ENCODE measurements at regions not wholly inside any gene's neighbourhood (a gene's known extent, or its start where the extent isn't known, plus 50 kb on each side); places are given as distances from the start of the nearest gene placed in this dataset.

- TF ChIP-seq ZSCAN5A (tag by site-specific recombination; IDR thresholded peaks at IDR 0.05) (no peak), ZBTB17 (tag by site-specific recombination; IDR thresholded peaks at IDR 0.05) (no peak), ZNF2 (tag by site-specific recombination; IDR thresholded peaks at IDR 0.05) (no peak)
Observed at GRCh38 chr13:70357031-70357430, 248.8 kb upstream of the KLHL1 start (continued).

- TF ChIP-seq OSR2 (tag by site-specific recombination; IDR thresholded peaks at IDR 0.05) (no peak), ZFP41 (tag by site-specific recombination; IDR thresholded peaks at IDR 0.05; ENCODE audit: borderline replicate concordance) (no peak), ZNF239 (tag by site-specific recombination; IDR thresholded peaks at IDR 0.05) (no peak), ZSCAN16 (tag by site-specific recombination; IDR thresholded peaks at IDR 0.05) (no peak), BCL6B (tag by site-specific recombination; IDR thresholded peaks at IDR 0.05) (no peak), ZNF747 (tag by site-specific recombination; IDR thresholded peaks at IDR 0.05) (no peak), ZNF155 (tag by site-specific recombination; IDR thresholded peaks at IDR 0.05) (no peak), ZNF391 (tag by site-specific recombination; IDR thresholded peaks at IDR 0.05; ENCODE audit: borderline replicate concordance, low read depth) (no peak), ZNF791 (tag by site-specific recombination; IDR thresholded peaks at IDR 0.05) (no peak), ZNF366 (tag by site-specific recombination; conservative IDR thresholded peaks at IDR 0.05) (no peak)
- no peaks in the 10 kb centered on the region for H3K9me3 ChIP-seq (ENCODE audit: control insufficient read depth, insufficient read depth, low read depth, low read length)
- CTCF ChIA-PET: no interaction called here
- POLR2A ChIA-PET: no interaction called here
- no peak overlapping the region for H3K4me3 ChIP-seq (ENCODE audit: low read depth, low read length)
- H3K27ac ChIP-seq (ENCODE audit: extremely low read depth, low read depth, low read length): no peak overlapping the region
- H3K4me1 ChIP-seq (ENCODE audit: control insufficient read depth, insufficient read depth, low read length): no peaks in the 10 kb centered on the region
- H3K36me3 ChIP-seq (ENCODE audit: control insufficient read depth in 2 of 2, insufficient read depth in 1 of 2, low read length in 2 of 2): no peaks in the 10 kb centered on the region
Observed at GRCh38 chr13:70353096-70353495, 244.8 kb upstream of the KLHL1 start.

- CTCF ChIA-PET: interaction anchor here (0.7 kb wide), 2 partner anchors 8 to 210 kb away, joined by 3 to 4 read pairs; no protein-coding TSS in a partner anchor
- POLR2A ChIA-PET: no interaction called here
- H3K36me3 ChIP-seq (ENCODE audit: control insufficient read depth in 2 of 2, insufficient read depth in 1 of 2, low read length in 2 of 2): no peaks in the 10 kb centered on the region
- H3K9me3 ChIP-seq (ENCODE audit: control insufficient read depth, insufficient read depth, low read depth, low read length): no peaks in the 10 kb centered on the region
- no peak overlapping the region for H3K27ac ChIP-seq (ENCODE audit: extremely low read depth, low read depth, low read length)
- no peaks in the 10 kb centered on the region for H3K4me1 ChIP-seq (ENCODE audit: control insufficient read depth, insufficient read depth, low read length)
- no peak overlapping the region for H3K4me3 ChIP-seq (ENCODE audit: low read depth, low read length)
- TF ChIP-seq HOXA7 (CRISPR knock-in tag; IDR thresholded peaks at IDR 0.05; ENCODE audit: borderline replicate concordance) (no peak), ZNF138 (tag by site-specific recombination; IDR thresholded peaks at IDR 0.05; ENCODE audit: borderline replicate concordance) (no peak), ZNF76 (tag by site-specific recombination; IDR thresholded peaks at IDR 0.05; ENCODE audit: borderline replicate concordance, low read depth) (no peak), ZNF558 (tag by site-specific recombination; IDR thresholded peaks at IDR 0.05) (no peak), ZFP69B (tag by site-specific recombination; IDR thresholded peaks at IDR 0.05) (no peak), ZNF214 (tag by site-specific recombination; IDR thresholded peaks at IDR 0.05; ENCODE audit: borderline replicate concordance) (no peak), ZNF549 (tag by site-specific recombination; IDR thresholded peaks at IDR 0.05) (no peak), ZNF112 (tag by site-specific recombination; IDR thresholded peaks at IDR 0.05) (no peak)
Observed at GRCh38 chr13:70347947-70348620, 239.8 kb upstream of the KLHL1 start.

Data from HEK293 (cell line).